ENCODE measurements at regions not wholly inside any gene's neighbourhood (a gene's known extent, or its start where the extent isn't known, plus 50 kb on each side); places are given as distances from the start of the nearest gene placed in this dataset.

- no peak for TF ChIP-seq CTCF (conservative IDR thresholded peaks at IDR 0.05 in 1 of 2, IDR thresholded peaks at IDR 0.05 in 1 of 2; ENCODE audit: low read depth in 1 of 2, low read length in 2 of 2)
- no peak for TF ChIP-seq EZH2 (IDR thresholded peaks at IDR 0.05; ENCODE audit: low read length, missing control alignments)
Measured at GRCh38 chr3:164812042-164812441, 266.3 kb downstream of the SI start.
